ENCODE measurements at regions not wholly inside any gene's neighbourhood (a gene's known extent, or its start where the extent isn't known, plus 50 kb on each side); places are given as distances from the start of the nearest gene placed in this dataset.

DNA sequence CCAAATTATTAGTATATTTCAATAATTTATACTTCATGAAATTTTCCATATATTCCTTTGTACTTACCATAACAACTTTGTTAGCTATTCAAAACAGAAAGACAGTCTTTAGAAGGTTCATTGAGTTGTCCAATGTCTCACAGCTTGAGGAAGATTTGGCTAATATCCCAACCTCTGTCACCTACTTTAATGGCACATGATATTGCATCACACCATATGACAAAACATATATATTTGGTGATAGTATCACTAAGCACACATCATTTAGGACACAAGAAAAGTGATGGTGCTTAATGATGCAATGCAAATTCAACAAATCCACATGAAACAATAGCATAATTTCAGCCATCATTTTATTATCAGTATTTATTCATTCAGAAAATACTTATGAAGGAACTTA, 122.0 kb upstream of the BRINP3 start:
- no peaks in the 10 kb centered on the region for H3K36me3 ChIP-seq (ENCODE audit: insufficient read depth, low read length)
- no peak overlapping the region for H3K9ac ChIP-seq (ENCODE audit: low read depth, low read length)
- no peaks in the 10 kb centered on the region for H3K4me1 ChIP-seq (ENCODE audit: control insufficient read depth, insufficient read depth, low read length)
- H3K27me3 ChIP-seq (ENCODE audit: control insufficient read depth, insufficient read depth, low read length), result no peaks in the 10 kb centered on the region
- H3K4me3 ChIP-seq (ENCODE audit: low read length), result no peak overlapping the region
- no peaks in the 10 kb centered on the region for H3K9me3 ChIP-seq (replicated peaks; ENCODE audit: low read length)
- no peak overlapping the region for H3K4me2 ChIP-seq (ENCODE audit: low read length)

GRCh38 chr1:190602325-190602724, 124.7 kb upstream of the BRINP3 start:
- H3K9me3 ChIP-seq (replicated peaks; ENCODE audit: low read length), result no peaks in the 10 kb centered on the region
- H3K4me3 ChIP-seq (ENCODE audit: low read length), result no peak overlapping the region
- H3K9ac ChIP-seq (ENCODE audit: low read depth, low read length), result no peak overlapping the region

GRCh38 chr1:190608282-190608681, 130.6 kb upstream of the BRINP3 start:
- H3K9ac ChIP-seq (ENCODE audit: low read depth, low read length), result no peak overlapping the region
- no peak overlapping the region for H3K4me3 ChIP-seq (ENCODE audit: low read length)
- no peaks in the 10 kb centered on the region for H3K27me3 ChIP-seq (ENCODE audit: control insufficient read depth, insufficient read depth, low read length)
- no peaks in the 10 kb centered on the region for H3K9me3 ChIP-seq (replicated peaks; ENCODE audit: low read length)
- no peaks in the 10 kb centered on the region for H3K36me3 ChIP-seq (ENCODE audit: insufficient read depth, low read length)
- no peaks in the 10 kb centered on the region for H3K4me1 ChIP-seq (ENCODE audit: control insufficient read depth, insufficient read depth, low read length)
- H3K4me2 ChIP-seq (ENCODE audit: low read length), result no peak overlapping the region

More at GRCh38 chr1:190602325-190602724, 124.7 kb upstream of the BRINP3 start:
- Histone ChIP-seq H3K4me2 (ENCODE audit: low read length) (no peak overlapping the region), H3K4me1 (ENCODE audit: control insufficient read depth, insufficient read depth, low read length) (no peaks in the 10 kb centered on the region), H3K27me3 (ENCODE audit: control insufficient read depth, insufficient read depth, low read length) (no peaks in the 10 kb centered on the region), H3K36me3 (ENCODE audit: insufficient read depth, low read length) (no peaks in the 10 kb centered on the region)

GRCh38 chr1:190615818-190616217, 138.2 kb upstream of the BRINP3 start:
- no peak overlapping the region for H3K4me2 ChIP-seq (ENCODE audit: low read length)
- no peak overlapping the region for H3K4me3 ChIP-seq (ENCODE audit: low read length)

DNA sequence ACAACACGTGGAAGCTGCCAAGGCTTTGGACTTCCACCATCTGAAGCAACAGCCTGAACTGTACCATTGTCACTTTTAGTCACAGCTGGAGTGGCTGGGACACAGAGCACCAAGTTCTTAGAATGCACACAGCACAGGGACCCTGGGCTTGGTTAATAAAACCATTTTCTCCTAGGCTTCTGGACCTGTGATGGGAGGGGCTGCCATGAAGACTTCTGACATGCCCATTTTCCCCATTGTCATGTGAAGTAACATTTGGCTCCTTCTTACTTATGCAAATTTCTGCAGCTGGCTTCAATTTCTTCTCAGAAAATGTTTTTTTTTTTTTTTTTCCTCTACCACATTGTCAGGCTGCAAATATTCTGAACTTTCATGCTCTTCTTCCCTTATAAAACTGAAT, 138.6 kb upstream of the BRINP3 start:
- Histone ChIP-seq H3K4me2 (ENCODE audit: low read length) (no peak overlapping the region), H3K4me3 (ENCODE audit: low read length) (no peak overlapping the region), H3K27me3 (ENCODE audit: control insufficient read depth, insufficient read depth, low read length) (no peaks in the 10 kb centered on the region), H3K9me3 (replicated peaks; ENCODE audit: low read length) (no peaks in the 10 kb centered on the region), H3K36me3 (ENCODE audit: insufficient read depth, low read length) (no peaks in the 10 kb centered on the region), H3K9ac (ENCODE audit: low read depth, low read length) (no peak overlapping the region), H3K4me1 (ENCODE audit: control insufficient read depth, insufficient read depth, low read length) (no peaks in the 10 kb centered on the region)

More at GRCh38 chr1:190615818-190616217, 138.2 kb upstream of the BRINP3 start:
- Histone ChIP-seq H3K4me1 (ENCODE audit: control insufficient read depth, insufficient read depth, low read length) (no peaks in the 10 kb centered on the region), H3K9ac (ENCODE audit: low read depth, low read length) (no peak overlapping the region), H3K36me3 (ENCODE audit: insufficient read depth, low read length) (no peaks in the 10 kb centered on the region), H3K27me3 (ENCODE audit: control insufficient read depth, insufficient read depth, low read length) (no peaks in the 10 kb centered on the region), H3K9me3 (replicated peaks; ENCODE audit: low read length) (no peaks in the 10 kb centered on the region)

- Histone ChIP-seq H3K27me3 (ENCODE audit: control insufficient read depth, insufficient read depth, low read length) (no peaks in the 10 kb centered on the region), H3K9ac (ENCODE audit: low read depth, low read length) (no peak overlapping the region), H3K4me2 (ENCODE audit: low read length) (no peak overlapping the region), H3K36me3 (ENCODE audit: insufficient read depth, low read length) (no peaks in the 10 kb centered on the region), H3K4me3 (ENCODE audit: low read length) (no peak overlapping the region), H3K4me1 (ENCODE audit: control insufficient read depth, insufficient read depth, low read length) (no peaks in the 10 kb centered on the region), H3K9me3 (replicated peaks; ENCODE audit: low read length) (no peaks in the 10 kb centered on the region)
These were observed 142.1 kb upstream of the BRINP3 start for GRCh38 chr1:190619724-190620123.

DNA sequence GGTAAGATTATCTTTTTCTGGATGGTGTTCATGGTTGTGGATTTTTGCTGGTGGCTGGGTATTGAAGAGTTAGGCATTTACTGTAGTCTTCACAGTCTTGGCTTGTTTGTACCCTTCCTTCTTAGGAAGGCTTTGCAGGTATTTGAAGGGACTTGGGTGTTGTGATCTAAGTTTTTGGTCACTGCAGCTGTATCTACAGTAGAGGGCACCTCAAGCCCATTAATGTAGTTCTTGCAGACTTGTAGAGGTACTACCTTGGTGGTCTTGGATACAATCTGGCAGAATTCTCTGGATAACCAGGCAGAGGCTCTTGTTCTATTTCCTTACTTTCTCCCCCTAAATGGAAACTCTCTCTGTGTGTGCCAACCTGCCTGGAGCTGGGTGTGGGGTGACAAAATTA, 155.8 kb upstream of the BRINP3 start:
- Histone ChIP-seq H3K4me1 (ENCODE audit: control insufficient read depth, insufficient read depth, low read length) (no peaks in the 10 kb centered on the region), H3K9ac (ENCODE audit: low read depth, low read length) (no peak overlapping the region), H3K4me2 (ENCODE audit: low read length) (no peak overlapping the region), H3K27me3 (ENCODE audit: control insufficient read depth, insufficient read depth, low read length) (no peaks in the 10 kb centered on the region), H3K4me3 (ENCODE audit: low read length) (no peak overlapping the region), H3K36me3 (ENCODE audit: insufficient read depth, low read length) (no peaks in the 10 kb centered on the region), H3K9me3 (replicated peaks; ENCODE audit: low read length) (no peaks in the 10 kb centered on the region)

DNA sequence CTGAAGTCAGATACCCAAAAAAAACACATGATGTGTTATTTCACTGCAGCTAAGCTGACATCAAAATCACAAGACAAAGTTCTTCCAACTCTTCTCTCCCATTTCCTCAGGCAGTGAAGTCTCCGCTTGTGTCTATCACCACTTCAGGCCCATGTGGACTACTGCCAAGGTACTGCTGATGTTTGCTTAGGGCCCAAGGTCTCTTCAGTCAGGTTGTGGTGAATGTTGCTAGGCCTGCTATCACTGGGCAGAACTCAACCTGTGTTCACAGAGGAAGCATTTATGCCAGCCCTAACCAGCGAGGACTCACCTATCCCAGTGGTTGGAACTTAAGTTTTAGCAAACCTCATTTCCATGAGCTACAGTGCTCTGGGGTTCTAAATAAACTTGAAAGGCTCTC, 156.5 kb upstream of the BRINP3 start:
- Histone ChIP-seq H3K4me3 (ENCODE audit: low read length) (no peak overlapping the region), H3K9me3 (replicated peaks; ENCODE audit: low read length) (no peaks in the 10 kb centered on the region), H3K4me2 (ENCODE audit: low read length) (no peak overlapping the region), H3K36me3 (ENCODE audit: insufficient read depth, low read length) (no peaks in the 10 kb centered on the region), H3K4me1 (ENCODE audit: control insufficient read depth, insufficient read depth, low read length) (no peaks in the 10 kb centered on the region), H3K27me3 (ENCODE audit: control insufficient read depth, insufficient read depth, low read length) (no peaks in the 10 kb centered on the region), H3K9ac (ENCODE audit: low read depth, low read length) (no peak overlapping the region)

GRCh38 chr1:190649553-190649952, 171.9 kb upstream of the BRINP3 start:
- H3K9me3 ChIP-seq (replicated peaks; ENCODE audit: low read length), result no peaks in the 10 kb centered on the region
- H3K4me1 ChIP-seq (ENCODE audit: control insufficient read depth, insufficient read depth, low read length), result no peaks in the 10 kb centered on the region
- no peak overlapping the region for H3K9ac ChIP-seq (ENCODE audit: low read depth, low read length)
- H3K36me3 ChIP-seq (ENCODE audit: insufficient read depth, low read length), result no peaks in the 10 kb centered on the region
- no peak overlapping the region for H3K4me3 ChIP-seq (ENCODE audit: low read length)
- H3K27me3 ChIP-seq (ENCODE audit: control insufficient read depth, insufficient read depth, low read length), result no peaks in the 10 kb centered on the region
- H3K4me2 ChIP-seq (ENCODE audit: low read length), result no peak overlapping the region

DNA sequence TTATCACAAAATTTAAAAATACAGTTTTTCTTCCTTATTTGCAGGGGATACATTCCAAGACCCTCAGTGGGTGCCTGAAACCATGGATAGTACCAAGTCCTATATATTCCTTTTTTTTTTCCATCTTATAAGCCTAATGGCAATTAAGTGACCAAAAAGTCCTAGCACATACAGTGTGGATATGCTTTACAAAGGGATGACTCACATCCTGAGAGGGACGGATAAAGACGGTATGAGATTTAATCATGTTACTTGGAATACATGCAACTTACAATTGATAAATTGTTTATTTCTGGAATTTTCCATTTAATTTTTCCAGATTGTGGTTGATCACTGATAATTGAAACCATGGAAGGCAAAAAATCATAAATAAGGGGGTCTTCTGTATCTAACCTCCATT, 181.2 kb upstream of the BRINP3 start:
- Histone ChIP-seq H3K27me3 (ENCODE audit: control insufficient read depth, insufficient read depth, low read length) (no peaks in the 10 kb centered on the region), H3K9ac (ENCODE audit: low read depth, low read length) (no peak overlapping the region), H3K4me3 (ENCODE audit: low read length) (no peak overlapping the region), H3K36me3 (ENCODE audit: insufficient read depth, low read length) (no peaks in the 10 kb centered on the region), H3K4me2 (ENCODE audit: low read length) (no peak overlapping the region), H3K4me1 (ENCODE audit: control insufficient read depth, insufficient read depth, low read length) (no peaks in the 10 kb centered on the region), H3K9me3 (replicated peaks; ENCODE audit: low read length) (peaks cover 3% of the 10 kb centered on the region)

- H3K27me3 ChIP-seq (ENCODE audit: control insufficient read depth, insufficient read depth, low read length), result no peaks in the 10 kb centered on the region
- no peaks in the 10 kb centered on the region for H3K9me3 ChIP-seq (replicated peaks; ENCODE audit: low read length)
- no peak overlapping the region for H3K4me2 ChIP-seq (ENCODE audit: low read length)
- H3K4me1 ChIP-seq (ENCODE audit: control insufficient read depth, insufficient read depth, low read length), result no peaks in the 10 kb centered on the region
- H3K9ac ChIP-seq (ENCODE audit: low read depth, low read length), result no peak overlapping the region
- H3K36me3 ChIP-seq (ENCODE audit: insufficient read depth, low read length), result no peaks in the 10 kb centered on the region
- H3K4me3 ChIP-seq (ENCODE audit: low read length), result no peak overlapping the region
These were observed 186.3 kb upstream of the BRINP3 start for GRCh38 chr1:190663962-190664361.

GRCh38 chr1:190665045-190665444, 187.4 kb upstream of the BRINP3 start:
- H3K9me3 ChIP-seq (replicated peaks; ENCODE audit: low read length), result no peaks in the 10 kb centered on the region
- no peaks in the 10 kb centered on the region for H3K4me1 ChIP-seq (ENCODE audit: control insufficient read depth, insufficient read depth, low read length)
- no peak overlapping the region for H3K9ac ChIP-seq (ENCODE audit: low read depth, low read length)
- H3K27me3 ChIP-seq (ENCODE audit: control insufficient read depth, insufficient read depth, low read length), result no peaks in the 10 kb centered on the region
- no peak overlapping the region for H3K4me2 ChIP-seq (ENCODE audit: low read length)
- H3K36me3 ChIP-seq (ENCODE audit: insufficient read depth, low read length), result no peaks in the 10 kb centered on the region
- no peak overlapping the region for H3K4me3 ChIP-seq (ENCODE audit: low read length)

Measured in skeletal muscle satellite cell (primary cell).